ENCODE measurements at regions not wholly inside any gene's neighbourhood (a gene's known extent, or its start where the extent isn't known, plus 50 kb on each side); places are given as distances from the start of the nearest gene placed in this dataset.
"Not testable (repeated sequence)": the region's sequence is repeated elsewhere in the genome, so short reads cannot be mapped to it uniquely, and the experiment has no call there.

- DNase-seq = no peak
Observed at GRCh38 chr14:49946320-49947141, 53.6 kb downstream of the ARF6 start.

- DNase-seq = no peak
Observed at GRCh38 chr14:49947506-49947905, 54.6 kb downstream of the ARF6 start.

GRCh38 chr14:49950275-49951228 lies 57.7 kb downstream of the ARF6 start:
- DNase-seq = no peak

GRCh38 chr14:49951229-49951607 lies 58.3 kb downstream of the ARF6 start:
- DNase-seq = no peak

GRCh38 chr14:49951691-49952345 lies 58.9 kb downstream of the ARF6 start:
- DNase-seq = no peak

- no peak for DNase-seq
Observed at GRCh38 chr14:49953196-49953595, 60.3 kb downstream of the ARF6 start.

- no peak for DNase-seq
Observed at GRCh38 chr14:49954171-49954631, 61.3 kb downstream of the ARF6 start.

GRCh38 chr14:49955024-49955423 lies 62.1 kb downstream of the ARF6 start:
- no peak for DNase-seq

GRCh38 chr14:49957089-49957852 lies 64.4 kb downstream of the ARF6 start:
- no peak for DNase-seq

GRCh38 chr14:49959822-49960408 lies 67.0 kb downstream of the ARF6 start:
- no peak for DNase-seq

GRCh38 chr14:49960453-49960852 lies 67.6 kb downstream of the ARF6 start:
- no peak for DNase-seq

GRCh38 chr14:49961270-49962222 lies 68.7 kb downstream of the ARF6 start:
- DNase-seq = no peak

GRCh38 chr14:49962621-49963020 lies 69.7 kb downstream of the ARF6 start:
- no peak for DNase-seq

- DNase-seq = not testable (repeated sequence)
Observed at GRCh38 chr14:49965068-49965651, 72.3 kb downstream of the ARF6 start.

GRCh38 chr14:49966304-49966809 lies 73.5 kb downstream of the ARF6 start:
- no peak for DNase-seq

- DNase-seq = no peak
Observed at GRCh38 chr14:49966971-49967630, 74.2 kb downstream of the ARF6 start.

GRCh38 chr14:49969961-49970360 lies 77.1 kb downstream of the ARF6 start:
- no peak for DNase-seq

GRCh38 chr14:49970474-49971147 lies 77.7 kb downstream of the ARF6 start:
- DNase-seq = peak; percentile 63
